ACHN (cell line): ENCODE measurements at regions not wholly inside any gene's neighbourhood (a gene's known extent, or its start where the extent isn't known, plus 50 kb on each side); places are given as distances from the start of the nearest gene placed in this dataset.

Experiments
- DNase-seq: peaks from one replicate; pipeline ENCODE4 v3.0.0-alpha.2; 2015
- in situ Hi-C: cut with HindIII; loops from 2 replicates; pipeline ENCODE4 v1.10.0; 2017; ENCODE audit warnings: low sequenced_read_pairs, low pct_ligation_motif_present, low pct_unique_long_range_greater_than_20kb

GRCh38 chr4:124961138-124961750 is 248.7 kb upstream of the ANKRD50 start:
- in situ Hi-C loops = no loop called here
- DNase-seq = no peak

- no peak for DNase-seq
- in situ Hi-C loops = no loop called here
These were observed 246.3 kb upstream of the ANKRD50 start for GRCh38 chr4:124958847-124959246.

GRCh38 chr4:124955476-124955875 is 242.9 kb upstream of the ANKRD50 start:
- in situ Hi-C loops = no loop called here

GRCh38 chr4:124954046-124954445 is 241.5 kb upstream of the ANKRD50 start:
- in situ Hi-C loops = no loop called here

More at GRCh38 chr4:124955476-124955875, 242.9 kb upstream of the ANKRD50 start:
- DNase-seq = no peak

GRCh38 chr4:124953486-124953885 is 241.0 kb upstream of the ANKRD50 start:
- no peak for DNase-seq
- in situ Hi-C loops = no loop called here

More at GRCh38 chr4:124954046-124954445, 241.5 kb upstream of the ANKRD50 start:
- DNase-seq = no peak

- DNase-seq = no peak
- in situ Hi-C loops = no loop called here
These were observed 240.5 kb upstream of the ANKRD50 start for GRCh38 chr4:124953061-124953460.

GRCh38 chr4:124952601-124953000 is 240.1 kb upstream of the ANKRD50 start:
- in situ Hi-C loops = no loop called here
- DNase-seq = no peak

- in situ Hi-C loops = no loop called here
- DNase-seq = peak; percentile 13
These were observed 236.6 kb upstream of the ANKRD50 start for GRCh38 chr4:124948976-124949597.

- in situ Hi-C loops = no loop called here
- DNase-seq = peak; percentile 28
These were observed 235.2 kb upstream of the ANKRD50 start for GRCh38 chr4:124947622-124948265.

GRCh38 chr4:124946696-124947095 is 234.2 kb upstream of the ANKRD50 start:
- in situ Hi-C loops = no loop called here
- peak; percentile 14 for DNase-seq

- in situ Hi-C loops = no loop called here
- DNase-seq = peak; percentile 18
These were observed 232.9 kb upstream of the ANKRD50 start for GRCh38 chr4:124945422-124945821.

- peak; percentile 17 for DNase-seq
- in situ Hi-C loops = no loop called here
These were observed 231.4 kb upstream of the ANKRD50 start for GRCh38 chr4:124943938-124944337.

- in situ Hi-C loops = no loop called here
- DNase-seq = no peak
These were observed 230.8 kb upstream of the ANKRD50 start for GRCh38 chr4:124943145-124943889.

GRCh38 chr4:124941267-124941666 is 228.7 kb upstream of the ANKRD50 start:
- in situ Hi-C loops = no loop called here
- DNase-seq = no peak

- DNase-seq = peak; percentile 88
- in situ Hi-C loops = no loop called here
These were observed 227.9 kb upstream of the ANKRD50 start for GRCh38 chr4:124940387-124940786.

GRCh38 chr4:124939908-124940307 is 227.4 kb upstream of the ANKRD50 start:
- no peak for DNase-seq
- in situ Hi-C loops = no loop called here

- in situ Hi-C loops = no loop called here
- no peak for DNase-seq
These were observed 226.3 kb upstream of the ANKRD50 start for GRCh38 chr4:124938836-124939235.

- in situ Hi-C loops = no loop called here
- DNase-seq = no peak
These were observed 225.5 kb upstream of the ANKRD50 start for GRCh38 chr4:124937993-124938392.

- DNase-seq = no peak
- in situ Hi-C loops = no loop called here
These were observed 223.9 kb upstream of the ANKRD50 start for GRCh38 chr4:124936427-124936826.
